NB4 (cell line): ENCODE measurements at regions not wholly inside any gene's neighbourhood (a gene's known extent, or its start where the extent isn't known, plus 50 kb on each side); places are given as distances from the start of the nearest gene placed in this dataset.

ENCODE experiments used
- DNase-seq: peaks from one replicate; pipeline ENCODE4 v3.0.0; 2010; ENCODE audit warnings: low read depth
- H3K4me3 ChIP-seq: one replicate; pipeline ENCODE4 v1.5.1; 2011; ENCODE audit warnings: mild to moderate bottlenecking, low read depth, low read length, moderate library complexity
- MYC ChIP-seq: IDR thresholded peaks from 2 replicates; pipeline ENCODE4 v1.6.1; 2011; ENCODE audit warnings: low read depth, low read length
- POLR2A ChIP-seq: IDR thresholded peaks from 2 replicates; pipeline ENCODE4 v1.6.1; 2011; ENCODE audit warnings: mild to moderate bottlenecking; ENCODE audit not compliant: insufficient read length; ENCODE audit errors: extremely low read depth
- TF ChIP-seq, protein P1 (sequence below): IDR thresholded peaks from 2 replicates; pipeline ENCODE4 v1.6.1; 2011; ENCODE audit warnings: low read depth, low read length
- TF ChIP-seq, protein P2 (sequence below): IDR thresholded peaks from one replicate; pipeline ENCODE4 v1.5.1; 2012; ENCODE audit warnings: low read depth, low read length

DNA sequence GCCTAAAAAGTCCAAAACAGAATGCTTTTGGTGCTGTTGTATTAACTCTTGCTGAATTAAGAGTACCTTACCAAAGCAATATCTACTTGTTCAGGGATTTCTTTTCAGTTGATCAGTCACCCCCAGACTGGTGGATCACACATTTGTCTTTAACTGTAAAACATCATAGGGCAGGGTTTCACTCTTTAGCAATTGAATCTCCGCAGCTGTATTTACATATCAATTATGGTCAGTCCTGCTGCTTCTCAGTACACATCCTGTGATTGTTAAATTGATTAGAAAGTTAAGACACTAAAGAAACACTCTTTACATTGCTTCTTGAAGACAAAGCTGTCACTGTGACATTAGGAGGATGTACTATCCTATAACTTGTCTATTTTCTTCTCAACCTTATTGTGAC lies 277.1 kb upstream of the ADGRL3 start:
- no peak for DNase-seq
- no peak overlapping the region for H3K4me3 ChIP-seq
- TF ChIP-seq MYC = no peak
- TF ChIP-seq POLR2A = no peak
- TF ChIP-seq, protein P1, sequence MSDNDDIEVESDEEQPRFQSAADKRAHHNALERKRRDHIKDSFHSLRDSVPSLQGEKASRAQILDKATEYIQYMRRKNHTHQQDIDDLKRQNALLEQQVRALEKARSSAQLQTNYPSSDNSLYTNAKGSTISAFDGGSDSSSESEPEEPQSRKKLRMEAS = no peak
- TF ChIP-seq, protein P2, sequence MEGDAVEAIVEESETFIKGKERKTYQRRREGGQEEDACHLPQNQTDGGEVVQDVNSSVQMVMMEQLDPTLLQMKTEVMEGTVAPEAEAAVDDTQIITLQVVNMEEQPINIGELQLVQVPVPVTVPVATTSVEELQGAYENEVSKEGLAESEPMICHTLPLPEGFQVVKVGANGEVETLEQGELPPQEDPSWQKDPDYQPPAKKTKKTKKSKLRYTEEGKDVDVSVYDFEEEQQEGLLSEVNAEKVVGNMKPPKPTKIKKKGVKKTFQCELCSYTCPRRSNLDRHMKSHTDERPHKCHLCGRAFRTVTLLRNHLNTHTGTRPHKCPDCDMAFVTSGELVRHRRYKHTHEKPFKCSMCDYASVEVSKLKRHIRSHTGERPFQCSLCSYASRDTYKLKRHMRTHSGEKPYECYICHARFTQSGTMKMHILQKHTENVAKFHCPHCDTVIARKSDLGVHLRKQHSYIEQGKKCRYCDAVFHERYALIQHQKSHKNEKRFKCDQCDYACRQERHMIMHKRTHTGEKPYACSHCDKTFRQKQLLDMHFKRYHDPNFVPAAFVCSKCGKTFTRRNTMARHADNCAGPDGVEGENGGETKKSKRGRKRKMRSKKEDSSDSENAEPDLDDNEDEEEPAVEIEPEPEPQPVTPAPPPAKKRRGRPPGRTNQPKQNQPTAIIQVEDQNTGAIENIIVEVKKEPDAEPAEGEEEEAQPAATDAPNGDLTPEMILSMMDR = no peak

DNA sequence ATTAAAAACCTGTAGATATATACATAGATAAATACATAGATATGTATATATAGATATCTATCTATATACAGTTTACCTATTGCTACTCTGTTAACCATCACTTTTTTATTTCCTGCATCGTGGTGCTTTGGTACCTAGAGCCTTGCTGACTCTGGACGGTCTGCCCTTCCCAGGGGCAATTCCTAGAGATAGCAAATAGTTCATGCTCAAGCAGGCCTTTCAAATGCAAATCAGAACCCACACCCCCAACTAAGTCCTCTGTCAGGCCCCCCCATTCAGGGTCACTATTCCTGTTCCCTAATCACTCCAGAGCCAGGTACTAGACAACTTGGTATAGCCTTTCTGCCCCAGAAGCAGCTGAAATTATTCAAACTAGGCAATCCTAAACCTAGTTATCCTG lies 273.5 kb upstream of the ADGRL3 start:
- DNase-seq = no peak
- no peak overlapping the region for H3K4me3 ChIP-seq
- TF ChIP-seq POLR2A (no peak), MYC (no peak)
- TF ChIP-seq, protein P2 = no peak
- TF ChIP-seq, protein P1 = no peak

DNA sequence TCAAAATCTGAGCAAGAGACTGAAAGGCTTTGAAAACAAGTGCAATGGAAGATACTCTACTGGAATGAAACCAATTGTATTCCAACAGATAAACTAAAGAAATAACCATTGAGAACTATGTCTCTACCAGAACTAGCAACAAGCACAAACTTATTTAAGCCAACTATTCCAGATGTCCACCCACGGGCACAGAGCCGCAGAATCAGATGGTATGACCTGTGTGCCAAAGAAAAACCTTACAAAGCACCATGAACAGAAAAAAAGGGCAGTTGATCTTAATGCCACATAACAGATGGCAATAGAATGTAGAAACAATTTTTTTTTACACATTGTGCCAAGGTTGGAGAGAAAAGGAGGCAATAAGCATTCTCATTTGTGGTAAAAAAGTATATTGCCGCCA lies 269.3 kb upstream of the ADGRL3 start:
- H3K4me3 ChIP-seq = no peak overlapping the region
- no peak for DNase-seq
- TF ChIP-seq MYC = no peak
- TF ChIP-seq, protein P1 = no peak
- TF ChIP-seq POLR2A = no peak
- TF ChIP-seq, protein P2 = no peak

DNA sequence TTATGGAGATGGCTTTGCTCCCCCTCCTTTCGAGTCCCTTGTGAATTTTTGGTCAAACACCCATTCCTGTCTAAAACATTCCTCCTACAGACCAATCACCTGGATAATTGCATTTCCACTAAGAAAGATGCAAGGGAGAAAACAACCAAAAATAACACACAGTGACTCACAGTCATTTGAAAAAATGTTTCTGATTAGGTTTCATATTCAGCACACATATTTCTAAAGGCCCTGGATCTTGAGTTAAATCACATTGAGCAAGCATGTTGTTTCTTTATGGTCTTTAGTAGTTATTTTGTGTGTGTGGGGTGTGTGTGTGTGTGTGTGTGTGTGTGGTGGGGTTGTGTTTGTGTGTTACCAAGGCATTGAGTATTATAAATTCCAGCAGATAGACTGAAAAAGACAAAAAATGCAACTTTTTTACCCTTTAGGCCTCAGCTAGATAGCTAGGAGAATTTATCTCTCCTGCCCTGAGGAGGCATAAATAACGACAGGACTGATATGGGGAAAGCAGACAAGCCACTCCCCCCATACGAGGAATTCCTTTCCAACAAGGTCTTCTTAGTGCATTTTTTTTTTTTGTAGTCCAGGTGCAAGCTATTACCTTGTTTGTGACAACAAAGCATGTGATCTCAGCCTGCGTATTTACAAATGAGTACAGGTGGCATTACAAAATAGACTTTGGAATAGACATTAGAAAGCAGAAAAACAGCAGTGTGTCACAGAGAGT lies 265.4 kb upstream of the ADGRL3 start:
- no peak for TF ChIP-seq POLR2A
- TF ChIP-seq, protein P1 = no peak
- TF ChIP-seq, protein P2 = no peak
- no peak for TF ChIP-seq MYC
- no peak overlapping the region for H3K4me3 ChIP-seq
- DNase-seq = no peak

DNA sequence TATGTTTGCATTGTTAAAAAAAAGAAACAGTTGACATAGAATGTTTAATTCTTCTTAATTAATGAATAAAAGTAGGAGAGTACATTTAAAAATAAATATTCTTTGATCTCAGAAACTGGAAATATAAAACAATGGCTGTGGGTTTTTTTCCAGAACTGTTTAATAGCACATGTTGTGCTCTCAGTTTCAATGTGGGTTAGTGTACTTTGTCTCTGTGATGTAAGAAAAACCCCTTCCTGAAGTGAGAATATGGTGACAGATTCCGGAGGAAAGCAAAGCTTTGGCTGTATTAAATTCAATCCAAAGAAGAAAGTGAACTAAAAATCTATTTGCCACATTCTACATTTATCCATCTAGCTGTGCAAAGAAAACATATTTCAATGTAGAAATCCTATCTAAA lies 261.9 kb upstream of the ADGRL3 start:
- no peak overlapping the region for H3K4me3 ChIP-seq
- no peak for TF ChIP-seq POLR2A
- no peak for TF ChIP-seq MYC
- TF ChIP-seq, protein P1 = no peak
- TF ChIP-seq, protein P2 = no peak
- no peak for DNase-seq
